Activated CD8-positive, alpha-beta memory T cell treated with anti-CD3 and anti-CD28 coated beads, Interleukin-2, amount 50 U/mL, for 1 hour (primary cell): ENCODE measurements at regions not wholly inside any gene's neighbourhood (a gene's known extent, or its start where the extent isn't known, plus 50 kb on each side); places are given as distances from the start of the nearest gene placed in this dataset.
"Not testable (repeated sequence)": the region's sequence is repeated elsewhere in the genome, so short reads cannot be mapped to it uniquely, and the experiment has no call there.

Experiments
- DNase-seq: peaks from one replicate; pipeline ENCODE4 v3.0.0-alpha.2; 2020; ENCODE audit errors: extremely low read depth

- DNase-seq: no peak
Observed at GRCh38 chr5:93220431-93220830, 360.6 kb downstream of the NR2F1-AS1 start.

- no peak for DNase-seq
Observed at GRCh38 chr5:93219641-93220145, 361.3 kb downstream of the NR2F1-AS1 start.

GRCh38 chr5:93213111-93213794 lies 367.8 kb downstream of the NR2F1-AS1 start:
- not testable (repeated sequence) for DNase-seq

GRCh38 chr5:93209476-93209875 lies 371.5 kb downstream of the NR2F1-AS1 start:
- no peak for DNase-seq

GRCh38 chr5:93208141-93208751 lies 372.8 kb downstream of the NR2F1-AS1 start:
- no peak for DNase-seq

- no peak for DNase-seq
Observed at GRCh38 chr5:93206203-93206602, 374.8 kb downstream of the NR2F1-AS1 start.

GRCh38 chr5:93201061-93201460 lies 380.0 kb downstream of the NR2F1-AS1 start:
- no peak for DNase-seq

- DNase-seq: no peak
Observed at GRCh38 chr5:93196986-93197385, 384.0 kb downstream of the NR2F1-AS1 start.

- DNase-seq: no peak
Observed at GRCh38 chr5:93193431-93194347, 387.3 kb downstream of the NR2F1-AS1 start.

GRCh38 chr5:93192683-93193082 lies 388.3 kb downstream of the NR2F1-AS1 start:
- DNase-seq: no peak

- no peak for DNase-seq
Observed at GRCh38 chr5:93192087-93192486, 388.9 kb downstream of the NR2F1-AS1 start.

GRCh38 chr5:93191035-93191817 lies 389.8 kb downstream of the NR2F1-AS1 start:
- no peak for DNase-seq

- no peak for DNase-seq
Observed at GRCh38 chr5:93189707-93190120, 391.3 kb downstream of the NR2F1-AS1 start.

- DNase-seq: no peak
Observed at GRCh38 chr5:93188876-93189485, 392.0 kb downstream of the NR2F1-AS1 start.

- no peak for DNase-seq
Observed at GRCh38 chr5:93186076-93186682, 394.8 kb downstream of the NR2F1-AS1 start.

GRCh38 chr5:93184041-93184440 lies 397.0 kb downstream of the NR2F1-AS1 start:
- DNase-seq: no peak

- DNase-seq: no peak
Observed at GRCh38 chr5:93179466-93179865, 401.6 kb downstream of the NR2F1-AS1 start.

GRCh38 chr5:93174930-93175329 lies 406.1 kb downstream of the NR2F1-AS1 start:
- no peak for DNase-seq

GRCh38 chr5:93165559-93165958 lies 415.5 kb downstream of the NR2F1-AS1 start:
- DNase-seq: no peak

GRCh38 chr5:93164690-93165089 lies 416.3 kb downstream of the NR2F1-AS1 start:
- no peak for DNase-seq
